ENCODE measurements at regions not wholly inside any gene's neighbourhood (a gene's known extent, or its start where the extent isn't known, plus 50 kb on each side); places are given as distances from the start of the nearest gene placed in this dataset.

DNA sequence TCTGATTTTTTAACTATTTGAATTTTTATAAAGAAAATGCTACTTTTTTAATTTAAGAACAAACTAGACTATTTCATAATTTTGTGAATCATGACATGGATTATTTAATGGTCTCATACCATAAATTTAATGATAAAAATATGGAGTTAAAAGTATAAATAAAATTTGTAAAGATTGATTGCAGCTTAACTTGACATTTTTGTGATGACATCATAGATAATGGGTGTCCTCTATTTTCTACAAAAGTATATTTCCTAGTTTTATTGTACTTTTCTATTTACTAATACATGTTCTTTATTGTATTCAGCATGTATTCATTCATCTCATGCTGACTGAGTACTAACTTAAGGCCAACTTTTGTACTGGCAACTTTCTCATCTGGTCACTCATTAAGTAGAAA lies 1096.5 kb downstream of the NR2F1-AS1 start:
- H3K27ac ChIP-seq (ENCODE audit: low read depth, low read length), result no peak overlapping the region
- H3K9ac ChIP-seq (ENCODE audit: low read length), result no peak overlapping the region
- no peaks in the 10 kb centered on the region for H3K36me3 ChIP-seq (ENCODE audit: insufficient read depth, low read length)
- H3K4me3 ChIP-seq (ENCODE audit: low read depth in 1 of 2, low read length in 2 of 2), result no peak overlapping the region
- H3K27me3 ChIP-seq (ENCODE audit: control insufficient read depth in 1 of 2, insufficient read depth in 2 of 2, low read length in 2 of 2), result no peaks in the 10 kb centered on the region
- H3K9me3 ChIP-seq (ENCODE audit: low read length), result no peaks in the 10 kb centered on the region
- H3K4me1 ChIP-seq (ENCODE audit: insufficient read depth, low read length), result no peaks in the 10 kb centered on the region

DNA sequence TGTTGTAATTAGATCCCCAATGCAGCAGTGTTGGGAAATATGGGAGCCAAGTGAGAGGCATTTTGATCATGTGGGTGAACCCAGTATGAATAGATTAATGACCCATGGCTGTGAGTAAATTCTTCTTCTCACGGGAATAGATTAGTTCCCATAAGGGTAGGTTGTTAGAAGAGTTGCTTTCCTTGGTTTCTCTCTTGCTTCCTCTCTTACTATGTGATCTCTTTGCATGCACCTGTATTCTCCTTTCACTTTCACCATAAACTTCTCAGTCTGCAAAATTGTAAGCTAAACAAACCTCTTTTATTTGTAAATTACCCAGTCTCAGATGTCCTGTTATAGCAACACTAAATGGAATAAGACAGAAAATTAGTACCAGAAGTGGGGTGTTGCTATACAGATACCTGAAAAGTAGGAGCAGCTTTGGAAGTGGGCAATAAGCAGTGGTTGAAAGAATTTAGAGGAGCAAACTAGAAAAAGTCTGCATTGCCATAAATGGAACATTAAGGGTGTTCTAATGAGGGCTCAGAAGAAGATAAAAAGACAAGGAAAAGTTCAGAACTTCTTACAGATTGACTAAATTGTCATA lies 1090.0 kb upstream of the ARRDC3 start:
- Histone ChIP-seq H3K36me3 (ENCODE audit: insufficient read depth, low read length) (no peaks in the 10 kb centered on the region), H3K27me3 (ENCODE audit: control insufficient read depth in 1 of 2, insufficient read depth in 2 of 2, low read length in 2 of 2) (no peaks in the 10 kb centered on the region), H3K9me3 (ENCODE audit: low read length) (no peaks in the 10 kb centered on the region), H3K27ac (ENCODE audit: low read depth, low read length) (no peak overlapping the region), H3K9ac (ENCODE audit: low read length) (no peak overlapping the region), H3K4me3 (ENCODE audit: low read depth in 1 of 2, low read length in 2 of 2) (no peak overlapping the region), H3K4me1 (ENCODE audit: insufficient read depth, low read length) (no peaks in the 10 kb centered on the region)

DNA sequence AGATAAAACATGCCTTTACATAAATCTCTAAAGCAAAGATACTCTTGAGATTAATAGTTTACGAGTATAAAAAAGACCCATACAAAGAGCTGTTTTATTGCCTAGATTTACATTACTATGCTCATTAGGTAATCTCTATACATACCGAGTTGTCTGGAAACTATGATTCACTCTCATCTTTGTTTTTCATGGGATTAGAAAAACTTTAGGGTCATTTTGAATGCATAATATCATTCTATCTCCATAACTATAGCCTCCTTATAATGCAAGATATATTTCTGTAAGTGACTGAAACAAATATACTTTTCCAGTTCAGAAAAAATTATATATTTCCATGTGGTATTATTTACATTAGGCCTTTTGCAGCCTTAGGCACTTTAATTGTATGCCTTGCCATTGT lies 1088.7 kb upstream of the ARRDC3 start:
- Histone ChIP-seq H3K9me3 (ENCODE audit: low read length) (no peaks in the 10 kb centered on the region), H3K27ac (ENCODE audit: low read depth, low read length) (no peak overlapping the region), H3K4me3 (ENCODE audit: low read depth in 1 of 2, low read length in 2 of 2) (no peak overlapping the region), H3K36me3 (ENCODE audit: insufficient read depth, low read length) (no peaks in the 10 kb centered on the region), H3K4me1 (ENCODE audit: insufficient read depth, low read length) (no peaks in the 10 kb centered on the region), H3K27me3 (ENCODE audit: control insufficient read depth in 1 of 2, insufficient read depth in 2 of 2, low read length in 2 of 2) (no peaks in the 10 kb centered on the region), H3K9ac (ENCODE audit: low read length) (no peak overlapping the region)

DNA sequence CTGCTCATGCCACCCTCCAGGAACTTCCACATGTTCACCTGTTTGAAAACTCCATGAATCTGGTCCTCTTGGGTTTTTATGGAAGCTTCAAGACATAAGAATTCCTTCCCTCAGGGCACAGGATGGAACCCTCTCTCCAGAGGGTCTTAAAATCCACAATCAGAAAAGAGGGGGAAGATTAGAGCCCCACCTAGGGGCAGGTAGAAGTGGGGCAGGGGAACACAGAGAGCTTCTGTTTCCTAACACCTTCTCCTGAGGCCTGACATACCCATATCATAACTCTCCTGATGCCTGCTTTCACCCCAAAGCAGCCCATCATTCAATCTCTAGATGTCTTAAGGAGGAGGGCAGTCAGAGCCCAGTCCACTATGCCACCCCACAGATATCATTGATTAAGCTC lies 1087.7 kb upstream of the ARRDC3 start:
- no peaks in the 10 kb centered on the region for H3K4me1 ChIP-seq (ENCODE audit: insufficient read depth, low read length)
- no peak overlapping the region for H3K4me3 ChIP-seq (ENCODE audit: low read depth in 1 of 2, low read length in 2 of 2)
- H3K36me3 ChIP-seq (ENCODE audit: insufficient read depth, low read length), result no peaks in the 10 kb centered on the region
- no peaks in the 10 kb centered on the region for H3K9me3 ChIP-seq (ENCODE audit: low read length)
- no peak overlapping the region for H3K27ac ChIP-seq (ENCODE audit: low read depth, low read length)
- H3K9ac ChIP-seq (ENCODE audit: low read length), result no peak overlapping the region
- H3K27me3 ChIP-seq (ENCODE audit: control insufficient read depth in 1 of 2, insufficient read depth in 2 of 2, low read length in 2 of 2), result no peaks in the 10 kb centered on the region

DNA sequence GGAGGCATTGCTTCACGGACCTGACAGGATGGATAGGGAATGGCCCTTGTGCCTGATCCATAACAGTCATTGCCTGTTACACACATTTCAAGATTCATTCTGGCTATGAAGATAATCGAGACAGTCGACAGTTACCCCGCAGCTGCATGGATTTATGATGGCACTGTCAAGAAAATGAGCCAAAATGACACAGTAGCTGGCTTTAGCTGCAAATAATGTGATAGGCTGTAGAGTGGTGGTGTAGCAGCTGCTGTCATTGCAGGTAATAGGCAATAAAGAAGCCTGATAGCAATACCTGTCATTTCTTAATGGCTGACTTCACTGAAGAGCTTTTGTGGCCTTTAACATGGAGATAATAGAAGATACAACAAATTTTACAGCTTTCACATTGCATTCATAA lies 1085.2 kb upstream of the ARRDC3 start:
- Histone ChIP-seq H3K4me1 (ENCODE audit: insufficient read depth, low read length) (no peaks in the 10 kb centered on the region), H3K27me3 (ENCODE audit: control insufficient read depth in 1 of 2, insufficient read depth in 2 of 2, low read length in 2 of 2) (no peaks in the 10 kb centered on the region), H3K9ac (ENCODE audit: low read length) (no peak overlapping the region), H3K36me3 (ENCODE audit: insufficient read depth, low read length) (no peaks in the 10 kb centered on the region), H3K9me3 (ENCODE audit: low read length) (no peaks in the 10 kb centered on the region), H3K4me3 (ENCODE audit: low read depth in 1 of 2, low read length in 2 of 2) (no peak overlapping the region), H3K27ac (ENCODE audit: low read depth, low read length) (no peak overlapping the region)

DNA sequence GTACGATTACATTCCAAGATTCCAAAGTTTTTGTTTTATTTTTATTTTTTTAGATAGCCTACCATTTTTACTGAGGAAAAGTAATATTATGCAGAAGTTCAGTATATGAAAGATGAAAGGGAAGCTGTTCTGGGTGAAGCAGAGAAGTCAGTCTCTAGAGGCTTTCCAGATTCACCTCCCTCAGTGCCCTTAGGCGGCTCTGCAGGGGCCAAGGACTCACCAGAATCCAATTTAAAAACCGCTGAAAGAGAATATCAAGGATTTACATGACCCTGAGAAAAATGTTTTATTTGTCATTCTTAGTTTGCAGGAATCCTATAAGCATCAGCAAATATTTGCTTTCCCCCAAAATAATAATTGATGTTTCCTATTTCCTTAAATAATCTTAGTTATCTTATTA lies 1084.6 kb upstream of the ARRDC3 start:
- H3K9me3 ChIP-seq (ENCODE audit: low read length), result no peaks in the 10 kb centered on the region
- H3K36me3 ChIP-seq (ENCODE audit: insufficient read depth, low read length), result no peaks in the 10 kb centered on the region
- no peak overlapping the region for H3K27ac ChIP-seq (ENCODE audit: low read depth, low read length)
- no peak overlapping the region for H3K9ac ChIP-seq (ENCODE audit: low read length)
- H3K4me1 ChIP-seq (ENCODE audit: insufficient read depth, low read length), result no peaks in the 10 kb centered on the region
- H3K27me3 ChIP-seq (ENCODE audit: control insufficient read depth in 1 of 2, insufficient read depth in 2 of 2, low read length in 2 of 2), result no peaks in the 10 kb centered on the region
- H3K4me3 ChIP-seq (ENCODE audit: low read depth in 1 of 2, low read length in 2 of 2), result no peak overlapping the region

DNA sequence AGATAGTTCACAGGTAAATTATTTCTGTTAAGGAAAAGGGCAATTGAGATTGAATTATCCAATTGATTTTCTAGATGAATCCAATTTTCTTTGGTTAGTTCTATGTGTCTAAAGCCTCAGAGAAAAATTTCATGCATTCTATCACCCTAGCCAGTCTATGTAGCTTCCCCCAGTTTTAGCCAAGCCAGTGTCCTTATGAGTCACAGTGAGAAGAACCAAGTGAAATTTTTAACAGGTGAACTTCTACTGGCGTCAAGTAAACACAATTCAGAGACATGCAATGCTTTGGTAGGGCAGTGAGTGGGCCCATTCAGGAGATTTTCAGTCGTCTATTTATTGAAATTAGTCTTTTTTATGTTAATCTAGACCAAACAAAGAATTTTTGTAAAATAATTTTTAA lies 1077.4 kb upstream of the ARRDC3 start:
- Histone ChIP-seq H3K4me1 (ENCODE audit: insufficient read depth, low read length) (no peaks in the 10 kb centered on the region), H3K9ac (ENCODE audit: low read length) (no peak overlapping the region), H3K27ac (ENCODE audit: low read depth, low read length) (no peak overlapping the region), H3K9me3 (ENCODE audit: low read length) (no peaks in the 10 kb centered on the region), H3K4me3 (ENCODE audit: low read depth in 1 of 2, low read length in 2 of 2) (no peak overlapping the region), H3K27me3 (ENCODE audit: control insufficient read depth in 1 of 2, insufficient read depth in 2 of 2, low read length in 2 of 2) (no peaks in the 10 kb centered on the region), H3K36me3 (ENCODE audit: insufficient read depth, low read length) (no peaks in the 10 kb centered on the region)

DNA sequence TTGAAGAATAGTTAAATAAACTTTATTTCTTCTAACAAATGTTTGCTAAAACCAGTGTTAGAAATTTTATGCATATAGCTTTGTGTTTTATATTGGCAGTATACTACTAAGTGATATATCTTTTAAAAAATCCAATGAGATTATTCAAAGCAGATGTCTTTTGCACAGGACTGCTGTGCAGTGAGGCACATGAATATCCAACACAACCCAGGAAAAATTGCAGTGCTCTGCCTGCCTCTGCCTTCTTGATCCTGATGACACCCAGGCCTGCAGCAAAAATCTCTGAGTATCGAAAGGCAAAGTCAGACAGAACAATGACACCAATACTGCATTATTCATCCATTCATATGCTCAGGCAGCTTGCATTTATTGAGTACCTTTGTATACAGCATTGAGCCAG lies 1076.5 kb upstream of the ARRDC3 start:
- Histone ChIP-seq H3K9me3 (ENCODE audit: low read length) (no peaks in the 10 kb centered on the region), H3K27me3 (ENCODE audit: control insufficient read depth in 1 of 2, insufficient read depth in 2 of 2, low read length in 2 of 2) (no peaks in the 10 kb centered on the region), H3K9ac (ENCODE audit: low read length) (no peak overlapping the region), H3K36me3 (ENCODE audit: insufficient read depth, low read length) (no peaks in the 10 kb centered on the region), H3K27ac (ENCODE audit: low read depth, low read length) (no peak overlapping the region), H3K4me1 (ENCODE audit: insufficient read depth, low read length) (no peaks in the 10 kb centered on the region), H3K4me3 (ENCODE audit: low read depth in 1 of 2, low read length in 2 of 2) (no peak overlapping the region)

DNA sequence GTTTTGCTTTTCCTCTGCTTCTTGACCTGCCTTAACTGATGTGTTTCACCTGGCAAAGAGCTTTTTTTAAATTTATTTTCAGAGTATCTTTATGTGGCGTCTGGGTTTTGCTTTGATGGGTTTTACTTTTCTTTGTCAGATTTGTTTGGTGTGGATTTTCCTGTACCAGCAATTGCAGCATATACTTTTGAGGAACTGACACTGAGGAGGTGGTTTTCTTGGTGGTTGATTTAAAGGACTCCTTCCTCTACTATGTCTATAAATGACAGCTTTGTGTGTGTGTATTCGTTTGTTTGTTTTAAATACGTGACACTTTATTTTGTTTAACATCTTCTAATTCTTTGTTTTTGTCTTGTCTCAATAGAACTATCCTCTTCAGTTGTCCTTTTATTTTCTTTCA lies 1071.9 kb upstream of the ARRDC3 start:
- no peaks in the 10 kb centered on the region for H3K9me3 ChIP-seq (ENCODE audit: low read length)
- no peaks in the 10 kb centered on the region for H3K4me1 ChIP-seq (ENCODE audit: insufficient read depth, low read length)
- H3K27me3 ChIP-seq (ENCODE audit: control insufficient read depth in 1 of 2, insufficient read depth in 2 of 2, low read length in 2 of 2), result no peaks in the 10 kb centered on the region
- no peaks in the 10 kb centered on the region for H3K36me3 ChIP-seq (ENCODE audit: insufficient read depth, low read length)
- no peak overlapping the region for H3K9ac ChIP-seq (ENCODE audit: low read length)
- H3K27ac ChIP-seq (ENCODE audit: low read depth, low read length), result no peak overlapping the region
- H3K4me3 ChIP-seq (ENCODE audit: low read depth in 1 of 2, low read length in 2 of 2), result no peak overlapping the region

DNA sequence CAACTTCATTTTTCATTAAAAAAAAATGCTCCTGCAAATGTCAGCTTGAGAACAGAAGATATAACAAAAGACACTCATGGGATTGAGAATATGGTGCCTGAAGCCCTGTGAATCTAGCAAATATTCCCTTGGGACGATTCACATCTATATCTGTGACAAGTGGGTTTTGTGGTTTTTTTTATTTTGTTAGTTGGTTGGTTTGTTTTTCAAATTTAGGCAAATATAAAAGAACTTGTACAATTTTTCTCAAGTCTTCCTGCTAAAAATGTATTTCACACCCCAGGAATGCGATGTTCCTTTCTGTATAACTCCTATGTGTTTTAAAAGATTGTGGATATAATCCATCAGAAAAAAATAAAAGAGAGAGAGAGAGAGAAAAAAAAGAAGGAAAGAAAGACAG lies 1061.8 kb upstream of the ARRDC3 start:
- Histone ChIP-seq H3K9ac (ENCODE audit: low read length) (no peak overlapping the region), H3K27me3 (ENCODE audit: control insufficient read depth in 1 of 2, insufficient read depth in 2 of 2, low read length in 2 of 2) (no peaks in the 10 kb centered on the region)

DNA sequence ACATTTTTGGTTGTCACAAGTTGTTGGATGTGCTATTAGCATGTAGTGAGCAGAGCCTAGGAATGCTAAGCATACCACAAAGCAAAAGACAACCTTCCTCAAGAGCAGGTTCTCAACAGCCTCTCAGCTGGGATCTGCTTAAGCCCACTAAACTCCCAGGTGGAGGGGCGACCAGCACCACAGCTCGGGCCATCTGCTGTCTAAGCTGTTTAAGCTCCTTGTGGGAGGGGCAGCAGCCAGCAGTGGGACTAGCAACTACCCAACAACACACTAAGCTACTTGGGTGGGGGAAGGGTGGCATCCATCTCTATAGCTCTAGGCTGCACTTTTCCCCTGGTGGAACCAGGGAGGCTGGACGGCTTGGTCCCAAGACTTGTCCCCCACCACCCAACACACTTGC lies 1052.7 kb upstream of the ARRDC3 start:
- no peaks in the 10 kb centered on the region for H3K9me3 ChIP-seq (ENCODE audit: low read length)
- H3K27ac ChIP-seq (ENCODE audit: low read depth, low read length), result no peak overlapping the region
- H3K4me3 ChIP-seq (ENCODE audit: low read depth in 1 of 2, low read length in 2 of 2), result no peak overlapping the region
- no peak overlapping the region for H3K9ac ChIP-seq (ENCODE audit: low read length)
- no peaks in the 10 kb centered on the region for H3K4me1 ChIP-seq (ENCODE audit: insufficient read depth, low read length)
- H3K27me3 ChIP-seq (ENCODE audit: control insufficient read depth in 1 of 2, insufficient read depth in 2 of 2, low read length in 2 of 2), result no peaks in the 10 kb centered on the region
- H3K36me3 ChIP-seq (ENCODE audit: insufficient read depth, low read length), result no peaks in the 10 kb centered on the region

More for the DNA sequence above, 1061.8 kb upstream of the ARRDC3 start:
- no peaks in the 10 kb centered on the region for H3K9me3 ChIP-seq (ENCODE audit: low read length)
- H3K4me3 ChIP-seq (ENCODE audit: low read depth in 1 of 2, low read length in 2 of 2), result no peak overlapping the region
- H3K4me1 ChIP-seq (ENCODE audit: insufficient read depth, low read length), result no peaks in the 10 kb centered on the region
- no peaks in the 10 kb centered on the region for H3K36me3 ChIP-seq (ENCODE audit: insufficient read depth, low read length)
- H3K27ac ChIP-seq (ENCODE audit: low read depth, low read length), result no peak overlapping the region

DNA sequence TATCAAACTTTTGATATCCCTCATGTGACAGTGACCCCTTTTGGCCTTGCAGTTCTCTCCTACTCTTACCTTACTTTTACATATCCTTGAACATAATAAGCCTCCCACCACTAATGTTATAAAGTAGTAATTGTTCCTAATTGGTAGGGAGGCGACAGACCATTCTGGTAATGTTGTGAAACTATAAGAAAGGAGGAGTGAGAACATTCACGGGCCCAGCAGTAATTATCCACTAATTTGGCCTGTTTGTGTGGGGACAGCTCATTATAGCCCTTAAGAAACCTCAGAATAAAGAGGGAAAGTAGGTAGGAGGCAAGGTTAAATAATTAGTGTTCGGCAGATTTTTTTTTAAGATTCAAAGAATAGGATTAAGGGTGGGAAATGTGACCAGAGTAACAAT lies 1046.5 kb upstream of the ARRDC3 start:
- H3K9me3 ChIP-seq (ENCODE audit: low read length), result no peaks in the 10 kb centered on the region
- H3K27ac ChIP-seq (ENCODE audit: low read depth, low read length), result no peak overlapping the region
- no peak overlapping the region for H3K9ac ChIP-seq (ENCODE audit: low read length)
- no peaks in the 10 kb centered on the region for H3K36me3 ChIP-seq (ENCODE audit: insufficient read depth, low read length)
- H3K4me1 ChIP-seq (ENCODE audit: insufficient read depth, low read length), result no peaks in the 10 kb centered on the region
- H3K4me3 ChIP-seq (ENCODE audit: low read depth in 1 of 2, low read length in 2 of 2), result no peak overlapping the region
- H3K27me3 ChIP-seq (ENCODE audit: control insufficient read depth in 1 of 2, insufficient read depth in 2 of 2, low read length in 2 of 2), result no peaks in the 10 kb centered on the region

All from muscle layer of colon (tissue), 2 donors.